HG03558 (cell line): ENCODE measurements at regions not wholly inside any gene's neighbourhood (a gene's known extent, or its start where the extent isn't known, plus 50 kb on each side); places are given as distances from the start of the nearest gene placed in this dataset.

ENCODE experiments used
- ATAC-seq: cut with Tn5 transposase; IDR thresholded peaks from one replicate; pipeline ENCODE4 v1.9.1; 2021; ENCODE audit warnings: moderate number of reproducible peaks; ENCODE audit not compliant: unreplicated experiment; ENCODE audit errors: extremely low read depth

- ATAC-seq, result no peak
Observed at GRCh38 chr2:156647377-156648010, 211.3 kb downstream of the GPD2 start.

- ATAC-seq, result no peak
Observed at GRCh38 chr2:156648522-156648921, 212.3 kb downstream of the GPD2 start.

GRCh38 chr2:156649596-156649995 lies 213.4 kb downstream of the GPD2 start:
- ATAC-seq, result no peak

GRCh38 chr2:156652691-156653090 lies 216.5 kb downstream of the GPD2 start:
- ATAC-seq, result no peak

GRCh38 chr2:156653675-156654074 lies 217.5 kb downstream of the GPD2 start:
- ATAC-seq, result no peak

- ATAC-seq, result no peak
Observed at GRCh38 chr2:156657809-156658208, 221.6 kb downstream of the GPD2 start.

- ATAC-seq, result no peak
Observed at GRCh38 chr2:156659694-156660093, 223.5 kb downstream of the GPD2 start.

GRCh38 chr2:156663757-156664409 lies 227.7 kb downstream of the GPD2 start:
- peak; percentile 76 for ATAC-seq

- ATAC-seq, result no peak
Observed at GRCh38 chr2:156666130-156666785, 230.1 kb downstream of the GPD2 start.

GRCh38 chr2:156670104-156670503 lies 233.9 kb downstream of the GPD2 start:
- no peak for ATAC-seq

- ATAC-seq, result no peak
Observed at GRCh38 chr2:156671706-156672361, 235.7 kb downstream of the GPD2 start.

- no peak for ATAC-seq
Observed at GRCh38 chr2:156672556-156673332, 236.6 kb downstream of the GPD2 start.

GRCh38 chr2:156673333-156673615 lies 237.1 kb downstream of the GPD2 start:
- no peak for ATAC-seq

- no peak for ATAC-seq
Observed at GRCh38 chr2:156673981-156674380, 237.8 kb downstream of the GPD2 start.

GRCh38 chr2:156675896-156676295 lies 239.7 kb downstream of the GPD2 start:
- ATAC-seq, result no peak

GRCh38 chr2:156679820-156680219 lies 243.6 kb downstream of the GPD2 start:
- ATAC-seq, result no peak

- no peak for ATAC-seq
Observed at GRCh38 chr2:156680266-156680665, 244.1 kb downstream of the GPD2 start.

- no peak for ATAC-seq
Observed at GRCh38 chr2:156687126-156687525, 250.9 kb downstream of the GPD2 start.

- ATAC-seq, result no peak
Observed at GRCh38 chr2:156687715-156688114, 251.5 kb downstream of the GPD2 start.

GRCh38 chr2:156689939-156690338 lies 253.8 kb downstream of the GPD2 start:
- ATAC-seq, result no peak

GRCh38 chr2:156691014-156691413 lies 254.8 kb downstream of the GPD2 start:
- no peak for ATAC-seq
